ENCODE measurements at regions not wholly inside any gene's neighbourhood (a gene's known extent, or its start where the extent isn't known, plus 50 kb on each side); places are given as distances from the start of the nearest gene placed in this dataset.

DNA sequence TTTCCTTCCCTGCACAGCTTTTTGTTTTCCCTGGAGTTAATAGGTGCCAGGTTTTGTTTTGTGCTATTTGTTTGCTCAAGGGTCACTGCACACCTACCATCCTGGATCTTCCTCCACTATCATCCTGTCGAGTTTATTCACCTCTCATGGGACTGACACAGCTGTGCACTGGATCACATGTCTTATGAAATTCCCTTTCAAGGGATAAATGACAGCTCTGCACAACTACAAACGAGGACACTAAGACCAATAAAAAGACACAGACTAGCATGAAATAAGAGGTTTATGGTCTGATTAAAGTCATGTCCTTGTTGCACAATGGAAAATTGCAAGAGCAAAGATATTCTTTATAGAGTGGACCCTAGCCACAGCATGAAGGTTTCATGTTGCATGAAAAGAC is 76.7 kb upstream of the SFMBT2 start:
- TF ChIP-seq, protein P1, sequence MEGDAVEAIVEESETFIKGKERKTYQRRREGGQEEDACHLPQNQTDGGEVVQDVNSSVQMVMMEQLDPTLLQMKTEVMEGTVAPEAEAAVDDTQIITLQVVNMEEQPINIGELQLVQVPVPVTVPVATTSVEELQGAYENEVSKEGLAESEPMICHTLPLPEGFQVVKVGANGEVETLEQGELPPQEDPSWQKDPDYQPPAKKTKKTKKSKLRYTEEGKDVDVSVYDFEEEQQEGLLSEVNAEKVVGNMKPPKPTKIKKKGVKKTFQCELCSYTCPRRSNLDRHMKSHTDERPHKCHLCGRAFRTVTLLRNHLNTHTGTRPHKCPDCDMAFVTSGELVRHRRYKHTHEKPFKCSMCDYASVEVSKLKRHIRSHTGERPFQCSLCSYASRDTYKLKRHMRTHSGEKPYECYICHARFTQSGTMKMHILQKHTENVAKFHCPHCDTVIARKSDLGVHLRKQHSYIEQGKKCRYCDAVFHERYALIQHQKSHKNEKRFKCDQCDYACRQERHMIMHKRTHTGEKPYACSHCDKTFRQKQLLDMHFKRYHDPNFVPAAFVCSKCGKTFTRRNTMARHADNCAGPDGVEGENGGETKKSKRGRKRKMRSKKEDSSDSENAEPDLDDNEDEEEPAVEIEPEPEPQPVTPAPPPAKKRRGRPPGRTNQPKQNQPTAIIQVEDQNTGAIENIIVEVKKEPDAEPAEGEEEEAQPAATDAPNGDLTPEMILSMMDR (IDR thresholded peaks at IDR 0.05; ENCODE audit: insufficient read depth, low read length, poor library complexity, severe bottlenecking): no peak
- DNase-seq (ENCODE audit: extremely low read depth, insufficient read length): no peak
- H3K27me3 ChIP-seq (replicated peaks; ENCODE audit: control insufficient read depth, insufficient read depth, low read length): no peaks in the 10 kb centered on the region
- no peaks in the 10 kb centered on the region for H3K36me3 ChIP-seq (ENCODE audit: control insufficient read depth, insufficient read depth, low read length)
- H3K4me3 ChIP-seq (replicated peaks; ENCODE audit: low read depth, low read length): no peak overlapping the region

DNA sequence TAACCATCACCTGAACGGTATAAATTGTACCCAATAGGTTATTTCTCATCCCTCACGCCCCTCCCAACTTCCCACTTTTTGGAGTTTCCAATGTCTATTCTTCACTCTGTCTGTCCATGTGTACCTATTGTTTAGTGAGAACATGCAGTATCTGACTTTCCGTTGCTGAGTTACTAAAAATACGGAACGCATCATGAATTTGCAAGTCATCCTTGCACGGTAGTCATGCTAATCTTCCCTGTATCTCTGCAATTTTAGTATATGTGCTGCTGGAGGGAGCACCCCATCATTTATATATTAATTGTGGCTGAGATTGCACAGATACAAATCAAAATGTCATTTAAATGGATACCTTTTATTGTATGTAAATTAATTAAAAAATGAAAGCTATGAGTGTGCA is 75.7 kb upstream of the SFMBT2 start:
- Histone ChIP-seq H3K36me3 (ENCODE audit: control insufficient read depth, insufficient read depth, low read length) (no peaks in the 10 kb centered on the region), H3K27me3 (replicated peaks; ENCODE audit: control insufficient read depth, insufficient read depth, low read length) (no peaks in the 10 kb centered on the region), H3K4me3 (replicated peaks; ENCODE audit: low read depth, low read length) (no peak overlapping the region)
- DNase-seq (ENCODE audit: extremely low read depth, insufficient read length): no peak
- TF ChIP-seq, protein P1 (IDR thresholded peaks at IDR 0.05; ENCODE audit: insufficient read depth, low read length, poor library complexity, severe bottlenecking): no peak

DNA sequence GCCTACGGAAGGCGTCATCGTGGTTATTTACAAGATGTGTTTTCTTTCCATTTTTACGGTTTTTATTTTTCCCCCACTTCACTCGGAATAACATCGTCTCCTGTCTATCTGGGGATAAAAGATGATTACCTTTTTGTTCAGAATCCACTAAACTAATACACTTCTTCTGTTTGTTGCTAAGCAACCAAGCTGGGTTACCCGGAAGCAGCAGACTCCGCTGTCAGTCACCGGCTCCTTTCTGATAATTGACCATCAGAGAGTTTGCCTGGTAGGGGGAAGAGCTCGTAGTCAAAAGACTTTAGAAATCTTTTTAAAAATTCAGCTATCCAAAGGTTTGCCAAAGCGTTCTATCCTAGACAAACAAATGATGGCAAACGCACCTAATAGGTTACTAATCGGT is 75.0 kb upstream of the SFMBT2 start:
- H3K27me3 ChIP-seq (replicated peaks; ENCODE audit: control insufficient read depth, insufficient read depth, low read length): no peaks in the 10 kb centered on the region
- no peaks in the 10 kb centered on the region for H3K36me3 ChIP-seq (ENCODE audit: control insufficient read depth, insufficient read depth, low read length)
- no peak overlapping the region for H3K4me3 ChIP-seq (replicated peaks; ENCODE audit: low read depth, low read length)
- DNase-seq (ENCODE audit: extremely low read depth, insufficient read length): no peak
- TF ChIP-seq, protein P1 (IDR thresholded peaks at IDR 0.05; ENCODE audit: insufficient read depth, low read length, poor library complexity, severe bottlenecking): no peak

DNA sequence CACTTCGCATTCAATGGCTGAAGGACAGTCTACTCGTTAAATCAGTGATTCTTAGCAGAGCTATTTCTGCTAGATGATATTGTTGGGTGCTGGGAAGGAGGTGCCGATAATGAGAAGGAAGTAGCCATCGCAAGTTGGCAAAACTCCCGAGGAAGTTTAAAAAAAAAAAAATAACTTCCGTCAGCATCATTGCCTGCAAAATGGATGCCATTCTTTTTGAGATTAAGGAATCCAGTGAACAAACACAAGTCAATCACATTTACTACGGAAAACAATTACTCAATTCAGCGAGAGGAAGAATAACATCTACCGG is 74.4 kb upstream of the SFMBT2 start:
- TF ChIP-seq, protein P1 (IDR thresholded peaks at IDR 0.05; ENCODE audit: insufficient read depth, low read length, poor library complexity, severe bottlenecking): no peak
- H3K27me3 ChIP-seq (replicated peaks; ENCODE audit: control insufficient read depth, insufficient read depth, low read length): no peaks in the 10 kb centered on the region
- H3K36me3 ChIP-seq (ENCODE audit: control insufficient read depth, insufficient read depth, low read length): no peaks in the 10 kb centered on the region
- no peak overlapping the region; the same call in 1 of the 2 replicates for H3K4me3 ChIP-seq (replicated peaks; ENCODE audit: low read depth, low read length)
- DNase-seq (ENCODE audit: extremely low read depth, insufficient read length): no peak

DNA sequence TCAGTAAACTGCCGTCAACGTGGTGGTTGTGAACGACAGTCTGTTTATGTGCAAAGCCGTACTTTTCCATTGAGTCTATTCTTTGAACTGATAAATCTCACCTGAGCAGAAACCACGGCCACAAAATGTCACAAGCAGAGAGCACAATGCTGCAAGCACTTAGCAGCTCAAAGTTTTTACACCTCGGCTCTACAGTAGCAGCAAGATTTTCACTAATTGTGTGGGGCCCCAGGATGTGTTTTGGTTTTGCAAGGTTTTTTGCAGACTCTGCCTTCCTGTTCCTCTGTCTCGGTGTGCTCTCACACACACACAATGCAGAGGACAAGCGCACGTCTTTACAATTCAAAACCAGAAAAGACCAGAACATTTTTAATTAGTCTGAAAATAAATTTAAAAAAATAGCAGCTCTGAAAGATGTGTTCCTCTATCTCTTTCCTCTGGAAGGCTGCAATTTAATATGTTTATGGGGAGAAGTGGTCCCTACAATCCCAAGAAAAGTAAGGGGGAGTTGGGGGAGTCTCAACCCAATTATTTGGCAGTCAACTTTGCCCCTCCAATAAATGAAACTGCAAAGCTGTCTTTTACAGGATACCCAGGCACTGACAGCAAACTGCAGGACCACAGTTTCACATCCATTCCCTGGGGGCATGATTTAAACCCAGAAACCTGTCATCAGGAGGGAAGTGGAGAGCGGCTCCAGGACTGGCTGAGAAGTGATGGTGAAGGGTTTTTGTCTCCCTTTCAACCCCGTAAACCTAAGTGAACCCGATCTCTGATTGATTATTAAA is 73.8 kb upstream of the SFMBT2 start:
- TF ChIP-seq, protein P1 (IDR thresholded peaks at IDR 0.05; ENCODE audit: insufficient read depth, low read length, poor library complexity, severe bottlenecking): no peak
- Histone ChIP-seq H3K36me3 (ENCODE audit: control insufficient read depth, insufficient read depth, low read length) (no peaks in the 10 kb centered on the region), H3K4me3 (replicated peaks; ENCODE audit: low read depth, low read length) (peak overlapping the region; percentile 7; the same call in 1 of the 2 replicates), H3K27me3 (replicated peaks; ENCODE audit: control insufficient read depth, insufficient read depth, low read length) (no peaks in the 10 kb centered on the region)
- no peak for DNase-seq (ENCODE audit: extremely low read depth, insufficient read length)

DNA sequence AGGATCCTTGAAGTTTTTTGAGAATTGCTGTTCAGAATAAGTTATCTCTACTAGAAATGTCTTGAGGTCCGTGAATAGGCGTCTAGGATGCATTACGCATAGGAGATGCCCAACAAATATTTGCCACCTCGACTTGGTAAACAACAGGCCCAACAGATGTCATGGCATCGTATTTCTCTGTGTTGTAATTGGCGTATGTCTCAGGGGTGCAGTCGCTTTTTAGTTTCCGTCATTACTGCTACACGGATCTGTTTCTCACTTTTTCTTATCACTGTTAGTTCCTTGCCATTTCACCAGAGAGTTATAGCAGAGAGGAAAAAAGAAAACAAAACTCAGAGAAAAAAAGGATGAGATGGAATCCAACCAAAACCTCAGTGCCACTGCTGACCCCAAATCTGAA is 73.0 kb upstream of the SFMBT2 start:
- TF ChIP-seq, protein P1 (IDR thresholded peaks at IDR 0.05; ENCODE audit: insufficient read depth, low read length, poor library complexity, severe bottlenecking): no peak
- H3K27me3 ChIP-seq (replicated peaks; ENCODE audit: control insufficient read depth, insufficient read depth, low read length): no peaks in the 10 kb centered on the region
- no peak overlapping the region for H3K4me3 ChIP-seq (replicated peaks; ENCODE audit: low read depth, low read length)
- no peak for DNase-seq (ENCODE audit: extremely low read depth, insufficient read length)
- no peaks in the 10 kb centered on the region for H3K36me3 ChIP-seq (ENCODE audit: control insufficient read depth, insufficient read depth, low read length)

All from GM06990 (cell line).